ENCODE measurements at regions not wholly inside any gene's neighbourhood (a gene's known extent, or its start where the extent isn't known, plus 50 kb on each side); places are given as distances from the start of the nearest gene placed in this dataset.

GRCh38 chr2:122333932-122334331, 578.5 kb downstream of the TSN start:
- no peaks in the 10 kb centered on the region for H3K4me1 ChIP-seq (ENCODE audit: control insufficient read depth in 2 of 2, insufficient read depth in 2 of 2, low read length in 2 of 2)
- no peak overlapping the region for H2AFZ ChIP-seq (ENCODE audit: insufficient read depth, low read depth, low read length, poor library complexity, severe bottlenecking)
- H3K9ac ChIP-seq (ENCODE audit: low read length), result no peak overlapping the region
- H3K27me3 Mint-ChIP-seq, result no peaks in the 10 kb centered on the region
- DNase-seq (no peak), ATAC-seq (ENCODE audit: low read depth) (no peak)
- no peak overlapping the region for H3K4me3 Mint-ChIP-seq
- no peak overlapping the region for H3K4me2 ChIP-seq (replicated peaks; ENCODE audit: low read depth, low read length, poor library complexity, severe bottlenecking)
- peaks cover 0 to 5% (median 0%) of the 10 kb centered on the region in 3 donors for H3K9me3 ChIP-seq (ENCODE audit: control extremely low read depth in 1 of 3, control insufficient read depth in 2 of 3, insufficient read depth in 1 of 3, low read length in 2 of 3)
- WGBS (ENCODE audit: insufficient coverage), result no CpG with 5 or more reads among the region's 2 CpGs
- no peaks in the 10 kb centered on the region for H3K4me1 Mint-ChIP-seq
- no peak overlapping the region for H3K27ac Mint-ChIP-seq
- H3K9me3 Mint-ChIP-seq (ENCODE audit: insufficient read depth), result no peaks in the 10 kb centered on the region
- H3K27me3 ChIP-seq (replicated peaks in 1 of 4; ENCODE audit: control extremely low read depth in 1 of 4, control insufficient read depth in 3 of 4, insufficient read depth in 4 of 4, low read length in 3 of 4), result no peaks in the 10 kb centered on the region
- no peak overlapping the region for H3K27ac ChIP-seq (ENCODE audit: low read length in 2 of 2)
- TF ChIP-seq CTCF (IDR thresholded peaks at IDR 0.05) (no peak), EZH2 (IDR thresholded peaks at IDR 0.05; ENCODE audit: borderline replicate concordance, insufficient read depth, low read depth, low read length, poor library complexity, severe bottlenecking) (no peak)
- ChIA-PET POLR2A (no interaction called here), CTCF (no interaction called here)
- no peaks in the 10 kb centered on the region for H3K79me2 ChIP-seq (ENCODE audit: control insufficient read depth, insufficient read depth, low read length)
- H4K20me1 ChIP-seq (ENCODE audit: control insufficient read depth, insufficient read depth, low read length, poor library complexity, severe bottlenecking), result no peaks in the 10 kb centered on the region
- H3K36me3 ChIP-seq (replicated peaks in 1 of 2; ENCODE audit: control extremely low read depth in 1 of 2, control insufficient read depth in 1 of 2, extremely low read depth in 1 of 2, insufficient read depth in 2 of 2, low read length in 1 of 2), result no peaks in the 10 kb centered on the region
- intact Hi-C loops (cut with micrococcal nuclease), result no loop called here
- H3K4me3 ChIP-seq (ENCODE audit: control extremely low read depth in 1 of 5, extremely low read depth in 1 of 5, insufficient read depth in 1 of 5, low read depth in 2 of 5, low read length in 4 of 5), result no peak overlapping the region

GRCh38 chr2:122338000-122338399, 582.5 kb downstream of the TSN start:
- no peak overlapping the region for H2AFZ ChIP-seq (ENCODE audit: insufficient read depth, low read depth, low read length, poor library complexity, severe bottlenecking)
- no peaks in the 10 kb centered on the region for H3K9me3 Mint-ChIP-seq (ENCODE audit: insufficient read depth)
- H3K27me3 Mint-ChIP-seq, result no peaks in the 10 kb centered on the region
- H3K4me2 ChIP-seq (replicated peaks; ENCODE audit: low read depth, low read length, poor library complexity, severe bottlenecking), result no peak overlapping the region
- DNase-seq (no peak), ATAC-seq (ENCODE audit: low read depth) (no peak)
- H3K27ac Mint-ChIP-seq, result no peak overlapping the region
- no peaks in the 10 kb centered on the region for H4K20me1 ChIP-seq (ENCODE audit: control insufficient read depth, insufficient read depth, low read length, poor library complexity, severe bottlenecking)
- no peak overlapping the region for H3K27ac ChIP-seq (ENCODE audit: low read length in 2 of 2)
- peaks cover 0 to 5% (median 0%) of the 10 kb centered on the region in 3 donors for H3K9me3 ChIP-seq (ENCODE audit: control extremely low read depth in 1 of 3, control insufficient read depth in 2 of 3, insufficient read depth in 1 of 3, low read length in 2 of 3)
- ChIA-PET CTCF (no interaction called here), POLR2A (no interaction called here)
- H3K27me3 ChIP-seq (replicated peaks in 1 of 4; ENCODE audit: control extremely low read depth in 1 of 4, control insufficient read depth in 3 of 4, insufficient read depth in 4 of 4, low read length in 3 of 4), result no peaks in the 10 kb centered on the region
- H3K4me3 ChIP-seq (ENCODE audit: control extremely low read depth in 1 of 5, extremely low read depth in 1 of 5, insufficient read depth in 1 of 5, low read depth in 2 of 5, low read length in 4 of 5), result no peak overlapping the region
- intact Hi-C loops (cut with micrococcal nuclease), result no loop called here
- H3K4me1 ChIP-seq (ENCODE audit: control insufficient read depth in 2 of 2, insufficient read depth in 2 of 2, low read length in 2 of 2), result no peaks in the 10 kb centered on the region
- no CpG with 5 or more reads among the region's 5 CpGs for WGBS (ENCODE audit: insufficient coverage)
- H3K4me3 Mint-ChIP-seq, result no peak overlapping the region
- TF ChIP-seq EZH2 (IDR thresholded peaks at IDR 0.05; ENCODE audit: borderline replicate concordance, insufficient read depth, low read depth, low read length, poor library complexity, severe bottlenecking), result no peak
- no peak for TF ChIP-seq CTCF (IDR thresholded peaks at IDR 0.05)
- no peaks in the 10 kb centered on the region for H3K4me1 Mint-ChIP-seq
- no peaks in the 10 kb centered on the region for H3K79me2 ChIP-seq (ENCODE audit: control insufficient read depth, insufficient read depth, low read length)
- H3K36me3 ChIP-seq (replicated peaks in 1 of 2; ENCODE audit: control extremely low read depth in 1 of 2, control insufficient read depth in 1 of 2, extremely low read depth in 1 of 2, insufficient read depth in 2 of 2, low read length in 1 of 2), result no peaks in the 10 kb centered on the region
- no peak overlapping the region for H3K9ac ChIP-seq (ENCODE audit: low read length)
